NCI-H748 (cell line): ENCODE measurements at regions not wholly inside any gene's neighbourhood (a gene's known extent, or its start where the extent isn't known, plus 50 kb on each side); places are given as distances from the start of the nearest gene placed in this dataset.
"Not testable (repeated sequence)": the region's sequence is repeated elsewhere in the genome, so short reads cannot be mapped to it uniquely, and the experiment has no call there.

Experiments used
- DNase-seq: peaks from one replicate; lab custom pipeline; 2025; ENCODE audit not compliant: unreplicated experiment; lab: John Stamatoyannopoulos, UW

DNA sequence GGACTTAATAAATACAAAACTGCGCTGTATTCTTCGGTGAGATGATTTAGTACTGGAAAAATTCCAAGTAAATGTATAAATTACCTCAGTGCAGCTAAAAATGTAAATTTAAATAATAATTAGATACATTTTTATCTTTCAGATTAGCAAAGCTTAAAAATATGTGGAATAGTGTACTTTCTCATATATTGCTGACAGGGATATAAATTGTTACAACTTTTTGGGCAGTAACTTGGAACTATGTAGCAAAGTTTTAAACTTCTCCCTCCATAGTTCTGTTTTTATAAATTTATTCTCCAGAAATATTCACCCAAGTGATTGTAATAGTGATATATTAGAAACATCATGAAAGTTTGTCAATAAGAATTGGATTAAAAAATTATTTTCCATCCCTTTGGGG, 384.6 kb upstream of the CITED2 start:
- DNase-seq: no peak

DNA sequence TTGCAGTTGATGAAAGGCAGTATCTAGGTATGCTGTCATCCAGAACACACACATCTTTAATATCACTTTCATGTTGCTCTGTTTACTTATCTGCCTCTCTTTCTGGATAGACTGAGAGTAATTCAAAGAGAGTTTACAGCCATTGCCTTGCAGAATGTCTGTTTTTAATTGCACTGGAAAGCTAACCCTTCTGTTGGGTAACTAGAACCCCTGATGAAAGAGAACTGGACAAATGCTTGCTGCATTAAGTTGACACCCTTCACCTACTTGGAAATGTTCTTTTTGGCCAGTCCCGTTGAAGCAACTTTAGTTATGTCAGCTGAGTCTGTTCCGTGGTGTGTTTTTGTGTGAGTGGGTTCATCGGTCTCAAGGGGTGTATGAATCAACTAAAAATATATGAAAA, 383.8 kb upstream of the CITED2 start:
- DNase-seq: no peak

DNA sequence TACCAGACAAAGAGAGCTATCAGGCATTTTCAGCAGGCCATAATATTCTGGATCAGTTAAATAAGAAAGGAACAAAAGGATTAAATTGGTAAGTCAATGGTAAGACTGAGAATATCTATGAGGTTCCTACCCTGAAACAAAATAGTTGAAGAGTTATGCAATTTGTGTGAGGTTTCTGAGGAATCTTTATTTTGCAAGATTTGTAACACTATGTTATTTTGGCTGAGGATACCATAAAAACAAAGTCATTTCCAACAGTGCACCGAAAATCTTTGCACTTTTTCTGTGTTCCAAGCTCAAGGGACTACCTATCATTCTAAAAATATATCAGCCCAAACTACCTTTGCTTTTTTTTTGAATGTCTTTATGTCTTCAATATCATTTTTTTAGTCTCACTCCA, 383.3 kb upstream of the CITED2 start:
- no peak for DNase-seq

DNA sequence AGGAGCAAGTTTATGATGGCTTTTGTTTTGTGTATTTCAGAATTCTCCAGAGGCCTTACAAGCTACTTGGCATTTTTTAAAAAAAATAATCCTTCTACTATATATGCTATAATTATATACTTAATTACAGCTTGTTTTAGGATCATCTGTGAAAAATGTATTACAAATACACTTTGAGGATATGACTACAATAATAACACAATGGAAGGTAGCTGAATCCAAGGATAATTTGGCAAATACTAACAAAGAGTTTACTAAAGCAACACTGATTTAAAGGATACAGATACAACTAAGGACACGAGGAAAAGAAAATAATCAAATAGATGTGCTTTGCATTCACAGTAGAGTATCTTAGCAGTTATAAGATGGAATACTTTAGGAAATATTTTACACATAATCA, 381.9 kb upstream of the CITED2 start:
- no peak for DNase-seq

DNA sequence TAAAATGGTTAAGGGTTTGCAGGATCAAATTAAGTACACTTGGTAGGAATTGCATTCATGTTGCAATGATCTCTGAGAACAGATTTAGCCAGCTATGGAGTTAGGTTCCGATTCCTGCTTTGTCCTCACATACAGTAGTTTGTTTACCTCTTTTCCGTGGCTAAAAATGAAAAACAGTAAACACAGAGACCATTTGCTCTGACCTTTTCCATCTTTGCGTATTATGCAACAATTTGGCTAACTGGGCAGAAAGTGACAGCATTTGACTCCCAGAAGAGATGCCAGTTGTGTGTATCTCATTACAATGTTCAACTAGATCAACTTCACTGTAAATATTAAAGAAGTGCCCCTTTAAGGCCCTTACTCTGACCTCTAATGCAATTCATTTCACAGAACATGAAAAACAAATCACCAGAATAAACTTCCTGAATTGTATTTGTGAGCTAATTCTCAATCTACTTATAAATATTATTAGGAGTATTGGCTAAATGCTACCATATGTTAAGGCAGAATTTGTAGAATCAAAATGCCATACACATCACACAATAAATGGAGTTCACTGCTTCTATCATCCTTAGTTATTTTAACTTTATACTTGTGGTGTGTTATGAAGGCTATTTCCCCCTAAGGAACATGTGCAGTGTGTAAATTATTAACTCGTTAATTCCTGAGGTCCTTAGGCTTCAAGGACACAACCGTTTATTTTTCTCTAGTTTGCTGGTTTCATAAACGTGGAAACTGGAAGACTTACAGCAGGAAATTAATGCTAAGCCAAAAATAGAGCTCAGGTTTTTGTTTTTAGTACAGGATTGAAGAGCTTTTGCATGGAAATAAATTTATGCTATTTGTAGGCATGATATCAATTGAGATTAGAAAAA, 380.7 kb upstream of the CITED2 start:
- no peak for DNase-seq

DNA sequence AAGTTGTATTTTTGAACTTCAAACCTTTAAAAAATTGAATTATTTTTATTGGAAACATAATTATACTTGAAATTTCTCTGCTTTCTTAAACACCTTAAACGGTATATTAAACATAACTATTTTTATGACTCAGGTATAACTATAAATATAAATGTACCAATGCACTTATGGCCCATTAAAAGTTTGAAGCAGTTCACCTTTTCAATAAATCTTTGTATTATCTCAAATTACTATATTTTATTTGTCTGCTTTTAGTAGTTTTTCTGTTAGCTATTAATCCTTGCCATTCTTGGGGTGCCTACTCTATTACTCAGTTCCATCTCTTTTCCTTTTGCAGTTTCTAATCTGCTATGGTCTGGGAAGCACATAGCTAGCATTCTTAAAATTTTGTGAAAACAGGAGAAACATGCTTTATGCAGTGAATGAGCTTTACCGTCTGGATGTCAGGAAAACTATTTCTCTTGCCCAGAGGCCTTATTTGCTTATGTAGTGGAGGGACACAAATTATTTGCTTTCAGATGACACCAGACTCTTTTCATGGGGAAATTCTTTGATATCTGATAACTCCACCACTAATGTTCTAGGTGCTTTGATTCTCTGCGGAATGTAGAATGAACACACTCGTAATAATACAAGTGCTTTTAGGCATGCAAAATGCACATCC, 378.9 kb upstream of the CITED2 start:
- DNase-seq: no peak

DNA sequence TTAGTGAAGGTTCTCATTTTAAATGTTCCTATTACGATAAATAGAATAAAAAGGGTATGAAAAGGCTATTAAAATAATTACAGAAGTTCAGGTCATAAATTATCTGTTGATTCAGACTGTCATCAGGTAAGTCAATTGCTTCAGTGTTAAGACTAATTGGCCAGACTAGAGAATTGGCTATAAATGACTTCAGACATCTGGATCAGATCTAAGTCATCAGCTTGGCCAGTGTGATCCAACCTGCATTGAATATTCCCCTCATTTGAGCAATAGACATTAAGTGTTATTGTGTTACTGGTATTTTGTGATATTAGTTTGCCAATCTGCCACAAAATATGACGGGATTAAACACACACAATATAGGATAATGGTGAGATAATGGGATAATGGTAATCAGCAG, 377.6 kb upstream of the CITED2 start:
- DNase-seq: peak; percentile 38

DNA sequence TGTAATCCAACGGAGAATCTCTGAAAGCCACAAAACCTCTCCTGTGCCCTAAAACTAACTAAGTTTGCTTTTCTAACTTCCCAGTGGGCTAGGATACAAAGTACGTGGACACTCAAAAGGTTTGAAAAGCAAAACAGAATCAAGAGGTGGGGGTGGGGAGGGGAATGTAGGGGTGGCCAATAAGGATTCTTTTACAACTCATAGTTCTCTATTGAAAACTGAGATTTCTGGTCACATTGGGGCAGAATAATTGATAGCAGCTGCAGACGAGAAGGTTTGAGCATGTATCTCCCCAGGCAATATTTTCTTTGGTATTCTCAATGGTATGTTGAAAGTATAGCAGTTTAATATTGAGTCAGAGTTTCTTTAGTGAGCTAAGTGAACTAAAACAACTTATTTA, 376.7 kb upstream of the CITED2 start:
- no peak for DNase-seq

DNA sequence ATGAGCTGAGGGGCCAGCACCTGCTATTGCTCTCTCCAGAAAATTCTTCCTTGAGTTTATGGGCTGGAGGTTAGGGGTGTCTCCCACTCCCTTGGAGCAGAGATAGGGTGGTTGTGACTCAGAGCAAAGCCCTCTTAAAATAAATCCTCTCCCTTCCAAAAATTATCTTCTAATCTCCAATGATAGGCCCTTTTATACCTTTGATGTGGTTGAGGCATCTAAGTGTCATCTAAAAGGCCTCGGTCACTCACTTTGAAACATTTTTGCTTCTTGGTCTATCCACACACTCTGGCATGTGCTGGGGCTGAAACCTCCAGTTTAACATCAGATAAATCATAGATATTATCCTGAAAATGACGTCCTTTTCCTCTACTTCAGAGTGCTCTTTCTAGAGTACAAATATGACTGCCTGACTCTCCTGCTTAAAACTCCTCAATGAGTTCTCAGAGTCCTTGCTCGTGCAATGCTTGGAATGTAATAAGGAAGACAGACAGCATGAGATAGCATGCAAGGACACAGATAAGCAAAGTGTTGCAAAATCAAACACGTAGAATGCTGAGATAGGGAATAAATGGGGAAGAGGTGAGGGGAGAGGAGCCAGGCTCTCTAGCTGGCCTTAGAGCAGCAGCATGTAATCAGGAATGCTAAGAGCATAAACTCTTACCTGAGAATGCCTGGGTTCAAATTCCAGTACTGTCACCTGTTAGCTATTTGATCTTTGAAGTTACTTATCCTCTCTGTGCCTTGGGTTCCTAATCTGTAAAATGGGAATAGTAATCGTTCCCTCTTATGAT, 374.1 kb upstream of the CITED2 start:
- DNase-seq: no peak

DNA sequence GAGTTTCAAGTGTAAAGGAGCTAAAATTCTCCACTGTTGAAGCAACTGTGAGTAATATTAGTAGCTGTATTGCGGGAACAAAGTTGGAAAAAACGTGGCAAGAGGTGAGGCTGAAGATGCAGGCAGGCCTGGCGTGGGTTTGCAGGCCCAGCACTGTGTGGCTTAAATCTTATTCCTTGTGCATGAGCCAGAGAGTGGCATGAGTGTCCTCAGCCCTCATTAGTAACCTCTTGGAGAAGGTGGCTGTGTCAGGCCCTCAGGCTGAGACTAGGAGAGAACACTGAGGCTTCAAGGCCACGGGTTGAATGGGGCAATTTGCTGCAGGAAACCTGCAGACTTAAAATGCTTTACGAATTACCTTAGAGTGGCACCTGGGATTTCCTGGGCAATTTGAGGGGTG, 372.7 kb upstream of the CITED2 start:
- no peak for DNase-seq

DNA sequence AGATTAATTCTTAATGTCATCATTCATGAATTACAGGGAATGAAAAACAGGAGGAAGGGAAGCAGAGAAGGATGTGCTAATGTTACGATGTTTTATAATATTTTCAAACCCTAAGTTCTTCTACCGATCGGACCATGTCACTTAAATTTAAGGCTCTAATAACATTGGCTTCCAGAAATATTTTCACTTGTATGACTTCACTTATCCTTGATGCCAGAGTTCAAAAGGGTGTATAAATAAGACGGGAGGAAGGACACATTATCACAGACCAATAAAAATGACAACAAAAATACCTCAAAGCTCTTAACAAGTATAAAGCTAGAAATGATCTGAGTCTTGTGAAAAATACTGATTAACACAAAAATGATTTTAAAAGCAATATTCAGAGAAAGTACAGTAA, 370.4 kb upstream of the CITED2 start:
- DNase-seq: no peak

DNA sequence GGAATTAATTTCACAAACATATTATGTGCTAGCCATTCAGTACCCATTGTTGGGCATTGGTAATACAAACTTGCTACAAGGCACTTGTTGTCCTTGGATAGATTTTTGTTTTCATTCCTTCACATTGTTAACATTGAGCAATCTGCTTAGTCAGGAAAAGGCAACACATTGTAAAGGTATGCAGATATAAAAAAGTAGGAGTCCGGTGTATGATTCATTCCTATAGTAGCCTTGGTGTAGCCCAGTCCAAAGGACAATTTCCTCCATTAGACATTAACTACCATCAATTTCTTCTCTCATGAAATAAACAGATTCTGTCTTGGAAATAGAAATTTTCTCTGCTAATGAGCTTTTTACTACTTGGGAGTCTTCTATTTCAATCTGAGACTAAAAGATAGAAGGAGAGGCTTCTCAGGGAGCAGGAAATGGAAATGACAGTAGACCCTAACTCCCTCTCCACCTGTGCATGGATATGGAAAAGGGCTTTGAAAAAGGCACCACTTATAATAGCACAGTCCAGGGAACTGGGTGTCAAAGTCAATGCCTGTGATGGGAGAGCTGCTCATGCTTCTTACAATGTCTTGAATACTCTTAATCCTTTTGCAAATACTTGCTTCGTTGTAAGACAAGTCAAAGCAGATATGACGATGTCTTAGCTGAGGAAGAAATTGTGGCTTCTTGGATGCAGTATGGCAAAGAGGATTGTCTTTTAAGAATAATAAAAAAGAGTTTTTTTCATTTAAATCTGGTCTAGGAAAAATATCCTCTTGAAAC, 369.4 kb upstream of the CITED2 start:
- DNase-seq: no peak

DNA sequence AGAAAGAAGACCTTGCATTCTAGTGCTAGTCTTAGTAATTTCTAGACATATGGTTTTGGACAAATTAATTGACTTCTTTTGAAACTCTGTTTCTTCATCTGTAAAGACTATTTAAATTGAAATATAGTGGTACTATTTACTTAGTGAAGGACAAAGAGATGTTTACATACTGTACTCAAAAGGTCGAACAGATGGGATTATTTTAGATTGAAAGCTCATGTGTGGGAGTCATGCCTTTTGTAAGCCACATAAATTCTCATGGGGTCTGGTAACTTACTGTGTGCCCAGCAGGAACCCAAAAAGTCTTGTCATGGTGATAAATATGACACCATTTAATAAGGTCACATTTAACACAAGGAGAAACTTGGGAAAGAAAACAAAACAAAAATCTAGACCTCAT, 368.2 kb upstream of the CITED2 start:
- no peak for DNase-seq

DNA sequence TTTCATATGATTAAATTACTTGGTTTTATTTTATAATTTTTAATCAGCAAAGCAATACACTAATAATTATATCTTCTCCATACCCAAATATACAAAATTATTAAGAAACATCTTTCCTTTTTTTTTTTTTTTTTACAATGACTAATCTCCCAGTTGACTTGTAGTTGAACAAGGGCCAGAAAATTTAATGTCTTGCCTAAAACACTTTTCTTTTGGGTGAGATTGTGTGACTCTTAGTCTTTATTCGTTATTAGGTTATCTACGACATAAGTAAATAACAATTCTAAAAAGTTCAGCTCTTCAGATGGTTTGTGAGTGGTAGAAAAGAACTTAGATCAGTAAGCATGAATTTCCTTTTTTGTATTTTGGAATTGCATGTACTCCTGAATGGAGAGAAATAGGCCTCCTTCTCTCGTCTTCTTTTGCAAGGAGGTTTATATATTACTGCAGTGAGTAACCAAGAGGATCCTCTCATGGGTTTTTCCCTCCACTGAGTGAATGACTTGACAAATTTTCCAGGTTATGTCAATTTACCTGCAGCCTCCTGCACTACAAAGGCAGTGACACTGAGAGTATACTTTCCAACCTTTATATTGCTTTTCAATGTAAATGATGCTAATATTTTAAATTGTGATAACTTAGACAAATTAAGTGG, 364.5 kb upstream of the CITED2 start:
- DNase-seq: no peak

DNA sequence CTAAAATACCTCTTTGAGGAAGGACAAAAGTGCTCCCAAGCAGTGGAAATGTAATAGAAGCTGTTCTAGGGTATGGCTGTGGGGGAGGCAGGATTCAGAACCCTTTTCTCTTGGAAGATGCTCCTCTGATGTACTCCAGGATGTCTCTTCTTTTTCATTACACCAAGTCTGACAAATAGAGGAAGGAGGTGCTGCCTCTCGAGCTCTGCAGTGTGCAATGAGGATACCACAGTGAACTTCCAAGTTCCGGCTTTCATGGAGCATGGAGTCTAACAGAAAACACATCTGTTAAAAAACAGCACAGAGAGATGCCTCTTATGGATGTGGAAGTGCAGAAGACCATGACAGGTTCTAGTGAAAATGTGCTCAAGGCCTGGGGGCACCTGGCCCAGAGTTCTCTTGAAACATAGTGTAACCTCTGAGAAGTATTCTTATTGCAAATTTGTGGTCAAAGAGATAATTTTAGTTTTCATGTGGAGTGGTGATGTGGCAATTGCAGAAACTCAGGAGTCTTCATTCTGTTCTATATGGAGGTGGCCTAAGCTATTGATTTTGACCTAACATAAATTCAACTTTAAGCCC, 362.0 kb upstream of the CITED2 start:
- DNase-seq: no peak

DNA sequence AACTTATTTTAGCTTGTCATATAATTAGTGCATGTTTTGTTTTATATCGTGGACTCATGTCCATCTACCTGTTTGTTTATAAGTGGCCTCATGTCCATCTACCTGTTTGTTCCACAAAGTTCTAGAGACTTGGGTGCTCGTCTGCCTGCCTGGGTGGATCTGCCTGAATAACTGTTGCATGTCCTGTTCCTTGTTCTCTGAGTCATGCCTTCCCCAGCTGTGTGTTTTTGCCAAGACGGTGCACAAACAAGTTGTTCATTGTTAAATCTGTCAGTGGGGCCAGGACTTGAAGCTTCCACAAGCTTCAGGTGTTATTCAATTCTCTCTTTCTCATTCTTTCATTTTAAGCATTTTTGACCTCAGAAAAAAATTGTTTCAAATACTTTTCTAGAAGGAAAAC, 358.0 kb upstream of the CITED2 start:
- DNase-seq: no peak

DNA sequence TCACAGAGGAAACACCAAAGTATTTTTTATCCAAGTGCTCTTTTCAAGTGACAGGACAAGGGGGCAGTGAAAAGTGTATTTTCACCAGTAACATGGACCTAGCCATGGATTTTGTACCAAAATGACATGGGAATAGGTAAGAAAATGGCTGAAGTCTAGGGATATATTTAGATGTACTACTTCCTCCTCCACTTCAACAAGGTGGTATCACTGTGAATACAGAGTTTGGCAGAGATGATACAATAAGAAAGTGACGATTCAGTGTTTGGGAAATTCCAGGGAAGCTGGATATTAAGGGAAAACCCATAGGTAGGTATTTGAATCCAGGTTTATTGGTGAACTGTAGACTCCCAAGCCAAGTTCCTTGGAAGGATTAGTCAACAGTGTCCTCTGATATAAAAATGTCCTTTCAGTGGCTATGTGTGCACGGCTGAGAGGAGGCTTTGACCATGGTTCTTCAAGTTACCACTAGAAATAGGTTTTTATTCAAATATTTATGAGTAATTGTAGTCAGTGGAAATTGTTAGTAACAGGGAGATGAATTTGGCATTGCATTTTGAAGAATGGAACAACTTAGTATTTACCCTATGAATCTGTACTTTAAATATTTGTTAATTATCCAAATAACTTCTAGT, 356.0 kb upstream of the CITED2 start:
- DNase-seq: no peak

DNA sequence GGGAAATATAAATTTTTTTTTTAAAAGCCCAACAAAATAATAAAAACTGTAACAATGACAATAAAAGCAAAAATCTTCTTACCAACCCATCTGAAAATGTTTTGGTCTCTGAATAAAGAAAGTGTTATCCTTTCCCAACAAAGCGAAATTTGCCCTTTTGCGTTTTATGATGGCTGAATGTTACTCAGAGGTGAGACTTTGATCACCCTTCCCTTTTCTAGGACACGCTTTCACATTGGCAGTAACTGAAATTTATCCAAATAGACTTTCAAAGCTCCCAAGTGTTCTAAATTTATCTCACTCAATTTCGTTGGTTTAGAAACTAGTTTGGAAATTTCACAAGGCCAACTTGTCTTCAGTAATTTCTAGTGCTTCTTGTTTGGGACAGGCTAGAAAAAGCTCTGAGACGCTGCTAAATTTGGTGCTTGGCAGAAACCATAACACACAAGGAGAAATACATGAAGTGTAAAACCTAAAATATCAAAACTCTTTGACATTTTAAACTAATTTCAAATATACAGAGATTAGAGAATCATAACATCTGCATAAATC, 354.5 kb upstream of the CITED2 start:
- DNase-seq: no peak

DNA sequence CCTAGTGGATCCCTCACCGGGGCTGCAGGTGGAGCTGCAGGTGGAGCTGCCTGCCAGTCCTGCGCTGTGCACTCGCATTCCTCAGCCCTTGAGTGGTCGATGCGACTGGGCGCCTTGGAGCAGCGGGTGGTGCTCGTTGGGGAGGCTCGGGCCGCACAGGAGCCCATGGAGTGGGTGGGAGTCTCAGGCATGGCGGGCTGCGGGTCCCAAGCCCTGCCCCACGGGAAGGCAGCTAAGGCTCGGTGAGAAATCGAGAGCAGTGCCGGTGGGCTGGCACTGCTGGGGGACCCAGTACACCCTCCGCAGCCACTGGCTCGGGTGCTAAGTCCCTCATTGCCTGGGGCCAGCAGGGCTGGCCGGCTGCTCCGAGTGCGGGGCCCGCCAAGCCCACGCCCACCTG, 351.8 kb upstream of the CITED2 start:
- not testable (repeated sequence) for DNase-seq
